ENCODE measurements at regions not wholly inside any gene's neighbourhood (a gene's known extent, or its start where the extent isn't known, plus 50 kb on each side); places are given as distances from the start of the nearest gene placed in this dataset.

DNA sequence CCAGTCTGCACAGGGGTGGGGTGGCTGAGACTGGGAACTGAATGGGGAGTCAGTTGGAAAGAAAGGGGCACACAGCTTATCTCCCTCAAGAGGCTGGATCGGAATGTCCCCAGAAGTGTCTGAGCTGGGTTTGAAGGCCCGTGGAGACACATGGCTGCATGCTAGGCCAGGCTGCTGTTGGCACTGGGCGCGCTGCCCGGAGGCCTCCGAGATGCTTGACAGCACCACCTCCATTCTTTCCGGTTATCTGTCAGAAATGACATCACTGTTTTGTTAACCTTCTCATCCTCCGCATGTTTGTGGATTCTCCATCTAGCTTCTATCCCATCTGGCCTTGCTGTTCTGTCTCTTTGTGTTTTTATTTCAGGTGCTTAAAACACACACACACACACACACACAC lies 85.5 kb downstream of the APIP start:
- Histone ChIP-seq H3K27ac (no peak overlapping the region), H3K27me3 (no peaks in the 10 kb centered on the region), H3K4me1 (replicated peaks in 1 of 2) (no peaks in the 10 kb centered on the region), H3K4me3 (no peak overlapping the region), H3K9me3 (replicated peaks in 1 of 3) (no peaks in the 10 kb centered on the region), H3K36me3 (replicated peaks in 1 of 2) (no peaks in the 10 kb centered on the region)
- 39 to 65% (median 49%) methylated on average over 6 to 8 of the region's 8 CpGs for WGBS, 4 donors
- intact Hi-C loops (cut with DNase I) = no loop called here
- peak in 6 of 7 donors; percentile 42 to 69 (median 50) for DNase-seq
- no peak for TF ChIP-seq POLR2A (IDR thresholded peaks at IDR 0.05)
- TF ChIP-seq, protein P1, sequence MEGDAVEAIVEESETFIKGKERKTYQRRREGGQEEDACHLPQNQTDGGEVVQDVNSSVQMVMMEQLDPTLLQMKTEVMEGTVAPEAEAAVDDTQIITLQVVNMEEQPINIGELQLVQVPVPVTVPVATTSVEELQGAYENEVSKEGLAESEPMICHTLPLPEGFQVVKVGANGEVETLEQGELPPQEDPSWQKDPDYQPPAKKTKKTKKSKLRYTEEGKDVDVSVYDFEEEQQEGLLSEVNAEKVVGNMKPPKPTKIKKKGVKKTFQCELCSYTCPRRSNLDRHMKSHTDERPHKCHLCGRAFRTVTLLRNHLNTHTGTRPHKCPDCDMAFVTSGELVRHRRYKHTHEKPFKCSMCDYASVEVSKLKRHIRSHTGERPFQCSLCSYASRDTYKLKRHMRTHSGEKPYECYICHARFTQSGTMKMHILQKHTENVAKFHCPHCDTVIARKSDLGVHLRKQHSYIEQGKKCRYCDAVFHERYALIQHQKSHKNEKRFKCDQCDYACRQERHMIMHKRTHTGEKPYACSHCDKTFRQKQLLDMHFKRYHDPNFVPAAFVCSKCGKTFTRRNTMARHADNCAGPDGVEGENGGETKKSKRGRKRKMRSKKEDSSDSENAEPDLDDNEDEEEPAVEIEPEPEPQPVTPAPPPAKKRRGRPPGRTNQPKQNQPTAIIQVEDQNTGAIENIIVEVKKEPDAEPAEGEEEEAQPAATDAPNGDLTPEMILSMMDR (IDR thresholded peaks at IDR 0.05) = no peak

DNA sequence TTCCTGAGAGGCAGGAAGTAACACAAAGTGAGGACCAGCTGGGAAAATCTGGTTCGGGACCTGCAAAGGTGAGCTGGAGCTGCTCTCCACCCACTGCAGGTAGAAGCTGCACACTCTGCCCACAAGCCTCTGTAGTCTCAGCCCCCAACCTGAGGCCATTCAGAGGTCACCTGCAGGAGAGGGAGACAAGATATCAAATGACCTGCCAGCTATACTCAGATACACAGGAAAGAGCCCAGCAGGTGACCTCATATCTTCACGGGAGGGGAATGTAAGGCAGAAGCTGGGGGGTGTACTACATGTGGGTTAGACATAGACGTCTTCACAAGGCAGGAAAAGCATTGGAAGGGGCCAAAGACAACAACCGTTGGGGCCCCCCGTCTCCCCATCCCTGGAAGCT lies 86.1 kb downstream of the APIP start:
- Histone ChIP-seq H3K9me3 (replicated peaks in 1 of 3) (no peaks in the 10 kb centered on the region), H3K36me3 (replicated peaks in 1 of 2) (no peaks in the 10 kb centered on the region), H3K4me3 (no peak overlapping the region), H3K27ac (no peak overlapping the region), H3K27me3 (no peaks in the 10 kb centered on the region), H3K4me1 (replicated peaks in 1 of 2) (no peaks in the 10 kb centered on the region)
- TF ChIP-seq POLR2A (IDR thresholded peaks at IDR 0.05) = no peak
- TF ChIP-seq, protein P1 (IDR thresholded peaks at IDR 0.05) = no peak
- no peak for DNase-seq
- WGBS, 4 donors = 56 to 85% (median 62%) methylated on average over 5 of the region's 5 CpGs
- intact Hi-C loops (cut with DNase I) = no loop called here

- no peaks in the 10 kb centered on the region for H3K9me3 ChIP-seq (replicated peaks in 1 of 3)
- no peak overlapping the region for H3K4me3 ChIP-seq
- H3K27me3 ChIP-seq = no peaks in the 10 kb centered on the region
- no peak for TF ChIP-seq POLR2A (IDR thresholded peaks at IDR 0.05)
- TF ChIP-seq, protein P1 (IDR thresholded peaks at IDR 0.05) = no peak
- WGBS, 4 donors = 81 to 100% (median 93%) methylated on average over 1 of the region's 1 CpG
- no peaks in the 10 kb centered on the region for H3K36me3 ChIP-seq (replicated peaks in 1 of 2)
- no peaks in the 10 kb centered on the region for H3K4me1 ChIP-seq (replicated peaks in 1 of 2)
- intact Hi-C loops (cut with DNase I) = no loop called here
- H3K27ac ChIP-seq = no peak overlapping the region
- DNase-seq = no peak
Measured at GRCh38 chr11:34827228-34827627, 89.0 kb downstream of the APIP start.

DNA sequence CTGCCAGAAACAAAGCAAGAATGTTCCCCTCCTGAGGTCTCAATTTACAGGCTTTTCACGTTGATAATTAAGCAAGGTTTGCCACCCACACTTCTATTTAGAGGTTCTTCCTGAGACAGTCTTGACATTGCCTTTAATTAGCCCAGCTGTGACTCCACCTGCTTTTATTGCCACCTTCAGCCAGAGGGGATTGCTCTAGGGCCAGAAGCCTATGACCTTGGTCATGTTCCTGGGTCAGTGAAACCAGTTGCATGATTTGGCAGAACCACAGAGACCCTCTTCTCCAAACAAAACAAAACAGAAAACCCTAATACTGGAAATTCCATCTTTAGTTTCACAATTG lies 89.8 kb downstream of the APIP start:
- H3K27ac ChIP-seq = no peak overlapping the region
- 60 to 77% (median 66%) methylated on average over 1 of the region's 1 CpG for WGBS, 4 donors
- H3K36me3 ChIP-seq (replicated peaks in 1 of 2) = no peaks in the 10 kb centered on the region
- H3K4me3 ChIP-seq = no peak overlapping the region
- no peaks in the 10 kb centered on the region for H3K27me3 ChIP-seq
- TF ChIP-seq, protein P1 (IDR thresholded peaks at IDR 0.05) = no peak
- TF ChIP-seq POLR2A (IDR thresholded peaks at IDR 0.05) = no peak
- no peak for DNase-seq
- H3K9me3 ChIP-seq (replicated peaks in 1 of 3) = no peaks in the 10 kb centered on the region
- intact Hi-C loops (cut with DNase I) = no loop called here
- no peaks in the 10 kb centered on the region for H3K4me1 ChIP-seq (replicated peaks in 1 of 2)

Data from adrenal gland (tissue), 9 donors.